NCI-H2171 (cell line): ENCODE measurements at regions not wholly inside any gene's neighbourhood (a gene's known extent, or its start where the extent isn't known, plus 50 kb on each side); places are given as distances from the start of the nearest gene placed in this dataset.
"Not testable (repeated sequence)": the region's sequence is repeated elsewhere in the genome, so short reads cannot be mapped to it uniquely, and the experiment has no call there.

ENCODE experiments used
- DNase-seq: peaks from one replicate; lab custom pipeline; 2025; lab: John Stamatoyannopoulos, UW

GRCh38 chr20:56689318-56689717 is 60.2 kb downstream of the TFAP2C start:
- DNase-seq = no peak

DNA sequence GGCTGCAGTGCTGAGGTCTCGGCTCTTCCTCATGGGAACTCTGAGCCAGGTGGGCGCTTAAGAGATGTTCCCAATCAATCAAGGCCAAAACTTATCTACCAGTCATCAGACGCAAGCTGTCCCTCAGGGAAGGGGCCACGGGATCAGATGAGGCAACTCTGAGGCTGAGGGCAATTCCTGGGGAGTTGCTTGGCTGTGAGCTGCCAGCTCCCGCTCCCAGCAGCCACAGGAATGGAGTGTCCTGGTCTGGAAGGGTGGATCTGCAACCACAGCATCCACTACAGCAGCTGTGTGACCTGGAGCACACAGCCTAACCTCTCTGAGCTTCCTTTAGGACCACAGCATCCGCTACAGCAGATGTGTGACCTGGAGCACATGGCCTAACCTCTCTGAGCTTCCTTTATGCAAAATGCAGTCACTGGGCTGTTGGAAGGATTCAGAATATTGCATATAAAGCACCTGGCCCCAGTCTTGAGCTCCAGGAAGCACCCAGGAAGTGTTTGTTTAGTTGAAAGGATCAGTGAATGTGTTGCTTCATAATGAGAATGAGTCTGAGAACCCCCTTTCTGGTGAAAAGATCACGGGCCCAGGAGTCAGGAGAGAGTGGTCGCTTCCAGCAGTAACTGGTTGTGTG is 60.9 kb downstream of the TFAP2C start:
- no peak for DNase-seq

DNA sequence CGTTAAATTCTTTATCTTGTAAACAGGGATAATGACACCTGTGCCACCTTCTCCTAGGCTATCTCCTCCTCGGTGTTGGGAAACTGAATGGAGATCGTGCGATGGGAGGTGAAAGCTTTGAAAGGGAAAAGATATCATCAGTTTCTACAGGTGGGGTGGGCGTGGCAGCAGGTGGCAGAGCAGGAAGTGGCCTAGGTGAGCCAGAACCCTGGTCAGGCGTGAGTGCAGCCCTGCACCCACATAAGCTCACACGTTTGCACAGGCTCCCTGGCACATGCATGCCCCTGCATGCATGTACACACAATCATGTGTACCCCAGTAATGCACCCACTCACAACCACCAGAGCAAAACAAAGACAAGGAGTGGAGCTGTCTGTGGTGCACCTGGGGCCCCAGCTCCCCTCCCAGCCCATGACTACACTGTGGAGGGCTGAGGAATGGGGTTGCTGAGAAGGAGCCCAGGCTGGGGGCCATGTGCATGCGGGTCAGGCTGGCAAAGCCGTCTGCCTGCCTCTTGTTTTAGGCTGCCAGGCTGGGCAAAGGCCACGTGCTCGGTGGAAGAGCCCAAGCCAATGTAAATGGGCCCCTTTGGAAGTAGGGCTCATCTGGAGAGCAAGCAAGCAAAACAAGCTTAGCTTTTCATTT is 61.5 kb downstream of the TFAP2C start:
- no peak for DNase-seq

GRCh38 chr20:56691325-56691998 is 62.4 kb downstream of the TFAP2C start:
- no peak for DNase-seq

DNA sequence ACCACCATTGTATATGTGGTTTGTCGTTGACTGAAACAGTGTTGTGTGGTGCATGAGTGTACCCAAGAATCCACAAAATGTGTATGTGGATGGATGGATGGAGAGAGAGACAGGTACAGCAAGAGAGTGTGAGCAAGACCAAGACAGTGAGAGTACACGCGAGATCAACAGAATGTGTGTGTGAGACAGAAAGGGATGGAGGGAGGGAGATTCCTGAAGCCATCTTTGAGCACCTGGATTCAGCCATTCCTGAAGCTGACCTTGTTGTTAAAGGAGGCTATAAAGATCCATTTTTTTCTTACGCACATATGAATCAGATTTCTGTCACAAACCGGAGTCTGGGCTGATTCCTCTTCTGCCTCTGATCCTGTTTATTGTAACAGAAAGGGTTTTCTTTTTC is 64.1 kb downstream of the TFAP2C start:
- DNase-seq = no peak

- no peak for DNase-seq
Observed at GRCh38 chr20:56697476-56697875, 68.4 kb downstream of the TFAP2C start.

GRCh38 chr20:56698297-56698696 is 69.2 kb downstream of the TFAP2C start:
- no peak for DNase-seq

- no peak for DNase-seq
Observed at GRCh38 chr20:56698749-56699148, 69.6 kb downstream of the TFAP2C start.

DNA sequence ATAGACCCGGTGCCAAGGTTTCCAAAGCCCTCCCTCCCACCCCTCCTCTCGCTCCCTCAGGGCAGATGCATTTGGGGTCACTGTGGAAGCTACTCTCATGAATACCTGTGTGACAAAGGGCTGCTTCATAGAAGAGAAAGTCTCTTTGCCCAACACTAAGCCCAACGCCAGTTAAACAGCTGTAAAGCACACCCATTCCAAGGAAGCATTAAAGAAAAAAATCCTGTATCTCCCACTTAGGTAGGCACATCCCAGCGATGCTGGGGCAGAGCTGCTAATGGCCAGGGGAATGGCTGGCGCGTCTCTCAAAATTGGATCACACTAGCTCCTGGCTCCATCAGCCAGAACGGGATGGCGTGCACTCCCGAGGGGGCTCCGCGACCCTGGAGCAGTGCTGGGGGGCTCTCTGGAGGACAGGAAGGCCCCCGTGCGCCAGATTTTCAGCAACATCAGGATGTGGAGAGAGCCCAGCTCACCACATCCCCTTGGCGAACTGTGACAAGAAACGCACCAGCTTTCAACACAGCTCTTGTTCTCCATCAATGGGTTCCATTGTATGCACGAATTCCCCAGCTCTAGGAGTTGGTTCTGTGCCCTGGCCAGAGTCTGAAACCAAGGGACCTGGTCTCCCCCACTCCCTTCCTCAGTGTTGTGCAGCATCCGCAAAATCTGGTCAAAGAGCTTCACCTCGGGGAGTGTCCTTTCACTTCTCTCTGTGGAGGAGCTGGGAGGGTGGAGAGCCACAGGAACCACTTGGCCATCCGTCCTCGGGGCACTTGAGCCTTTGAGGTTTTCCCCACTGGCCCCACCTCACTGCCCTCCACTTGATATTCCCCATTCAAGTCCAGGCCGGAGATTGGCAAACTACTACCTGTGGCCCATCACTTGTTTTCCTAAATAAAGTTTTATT is 74.1 kb downstream of the TFAP2C start:
- DNase-seq = no peak

- no peak for DNase-seq
Observed at GRCh38 chr20:56706867-56707360, 77.8 kb downstream of the TFAP2C start.

DNA sequence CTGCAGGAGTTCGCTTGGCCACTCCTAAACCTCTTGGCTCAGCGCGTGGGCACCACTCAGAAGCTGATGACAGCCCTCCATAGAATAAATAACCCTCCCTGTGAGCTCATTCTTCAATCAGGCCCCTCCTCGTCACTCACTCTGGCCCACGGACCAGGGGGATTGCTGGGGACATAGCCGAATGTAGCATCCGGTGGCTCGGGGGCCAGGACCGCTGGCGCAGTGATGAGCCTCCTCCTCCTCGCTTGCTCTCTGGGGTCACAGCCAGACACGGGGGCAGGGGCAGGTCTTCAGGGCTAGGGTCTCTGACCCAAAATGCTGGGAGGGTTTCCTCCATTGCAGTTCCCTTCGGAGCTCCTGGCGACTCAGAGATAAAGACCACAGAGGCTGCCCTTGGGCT is 79.9 kb downstream of the TFAP2C start:
- no peak for DNase-seq

GRCh38 chr20:56710125-56710524 is 81.0 kb downstream of the TFAP2C start:
- no peak for DNase-seq

DNA sequence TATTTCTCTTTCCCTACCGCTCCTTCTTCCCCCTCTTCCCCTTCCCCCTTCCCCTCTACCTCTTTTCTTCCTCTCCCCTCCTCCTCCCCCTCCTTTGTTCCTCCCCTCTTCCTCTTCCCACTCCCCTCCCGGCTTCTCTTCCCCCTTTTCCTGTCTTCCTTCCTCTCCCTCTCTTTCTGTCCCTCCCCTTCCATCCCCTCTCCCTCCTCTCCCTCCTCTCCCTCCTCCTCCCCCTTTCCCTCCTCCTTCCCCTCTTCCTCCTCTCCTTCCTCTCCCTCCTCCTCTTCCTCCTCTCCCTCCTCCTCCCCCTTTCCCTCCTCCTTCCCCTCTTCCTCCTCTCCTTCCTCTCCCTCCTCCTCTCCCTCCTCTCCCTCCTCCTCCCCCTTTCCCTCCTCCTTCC is 81.5 kb downstream of the TFAP2C start:
- DNase-seq = not testable (repeated sequence)

DNA sequence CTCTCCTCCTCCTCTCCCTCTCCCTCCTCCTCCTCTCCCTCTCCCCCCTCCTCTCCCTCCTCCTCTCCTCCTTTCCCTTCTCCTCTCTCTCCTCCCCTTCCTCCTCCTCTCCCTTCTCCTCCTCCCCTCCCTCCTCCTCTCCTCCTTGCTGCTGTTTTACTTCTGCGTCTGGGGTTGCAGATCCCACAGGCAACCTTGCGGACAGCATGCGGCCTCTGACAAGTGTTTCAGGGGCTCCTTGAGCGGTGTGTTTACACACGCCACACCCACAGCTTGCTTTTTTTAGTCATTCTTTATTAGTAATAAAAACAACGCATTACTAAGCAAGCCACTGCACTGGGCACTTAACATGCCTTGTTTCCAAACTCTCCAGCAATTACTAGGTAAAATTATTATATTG is 81.9 kb downstream of the TFAP2C start:
- DNase-seq = no peak

DNA sequence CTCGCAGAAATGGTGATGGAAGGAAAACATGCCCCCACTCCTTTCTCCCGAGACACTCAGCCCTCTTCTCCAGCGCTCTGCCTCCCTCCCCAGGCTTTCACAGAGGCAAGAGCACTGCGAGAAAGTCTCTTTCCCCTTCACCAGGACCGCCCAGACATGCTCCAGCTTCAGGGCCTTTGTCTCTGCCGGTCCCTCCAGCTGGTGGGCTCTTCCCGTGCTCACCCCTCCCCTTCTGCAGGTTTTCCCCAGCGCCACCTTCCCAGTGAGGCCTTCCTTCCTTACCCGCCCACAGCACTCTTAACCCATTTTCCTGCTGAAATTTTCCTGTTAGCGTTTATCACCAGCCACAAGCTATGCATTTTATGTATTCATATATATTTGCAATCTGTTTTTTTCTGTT is 86.2 kb downstream of the TFAP2C start:
- DNase-seq = no peak

DNA sequence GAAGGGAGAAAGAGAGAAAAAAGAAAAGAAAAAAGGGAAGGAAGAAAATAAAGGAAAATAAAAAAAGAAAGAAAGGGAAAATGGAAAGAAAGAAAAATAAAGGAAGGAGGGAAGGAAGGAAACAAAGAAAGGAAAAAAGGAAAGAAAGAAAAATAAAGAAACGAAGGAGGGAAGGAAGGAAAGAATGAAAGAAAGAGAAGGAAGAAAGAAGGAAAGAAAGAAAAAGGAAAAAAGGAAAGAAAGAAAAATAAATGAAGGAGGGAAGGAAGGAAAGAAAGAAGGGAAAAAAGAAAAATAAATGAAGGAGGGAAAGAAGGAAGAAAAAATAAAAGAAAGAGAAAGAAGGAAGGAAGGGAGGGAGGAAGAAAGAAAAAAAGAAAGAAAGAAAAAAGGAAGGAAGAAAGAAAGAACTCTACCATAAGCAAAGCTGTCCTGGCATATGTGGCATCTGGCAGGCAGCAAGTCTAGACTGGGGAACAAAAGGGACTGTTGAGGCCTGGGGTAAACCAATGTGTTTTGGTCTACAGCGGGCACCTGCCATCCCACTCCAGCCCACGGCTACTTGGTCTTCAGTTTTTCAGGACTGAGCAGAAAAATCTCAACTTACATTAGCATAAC is 86.9 kb downstream of the TFAP2C start:
- DNase-seq = no peak

GRCh38 chr20:56716806-56717205 is 87.7 kb downstream of the TFAP2C start:
- DNase-seq = no peak

DNA sequence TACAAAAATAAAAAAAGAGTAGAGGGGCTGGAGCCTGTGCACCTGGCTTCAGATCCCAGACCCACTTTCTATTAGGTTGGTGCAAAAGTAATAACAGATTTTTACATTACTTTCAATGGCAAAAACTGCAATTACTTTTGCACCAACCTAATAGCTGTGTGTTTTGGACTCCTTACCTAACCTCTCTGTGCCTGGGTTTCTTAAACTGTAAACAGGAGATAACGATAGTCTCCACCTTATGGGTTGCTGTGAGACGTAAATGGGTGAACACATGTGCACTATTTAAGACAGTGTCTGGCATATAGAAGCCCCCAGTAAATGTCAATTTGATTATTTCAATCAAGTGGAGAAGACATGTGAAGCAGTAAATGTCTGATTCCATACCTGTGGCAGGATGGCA is 89.7 kb downstream of the TFAP2C start:
- DNase-seq = no peak

DNA sequence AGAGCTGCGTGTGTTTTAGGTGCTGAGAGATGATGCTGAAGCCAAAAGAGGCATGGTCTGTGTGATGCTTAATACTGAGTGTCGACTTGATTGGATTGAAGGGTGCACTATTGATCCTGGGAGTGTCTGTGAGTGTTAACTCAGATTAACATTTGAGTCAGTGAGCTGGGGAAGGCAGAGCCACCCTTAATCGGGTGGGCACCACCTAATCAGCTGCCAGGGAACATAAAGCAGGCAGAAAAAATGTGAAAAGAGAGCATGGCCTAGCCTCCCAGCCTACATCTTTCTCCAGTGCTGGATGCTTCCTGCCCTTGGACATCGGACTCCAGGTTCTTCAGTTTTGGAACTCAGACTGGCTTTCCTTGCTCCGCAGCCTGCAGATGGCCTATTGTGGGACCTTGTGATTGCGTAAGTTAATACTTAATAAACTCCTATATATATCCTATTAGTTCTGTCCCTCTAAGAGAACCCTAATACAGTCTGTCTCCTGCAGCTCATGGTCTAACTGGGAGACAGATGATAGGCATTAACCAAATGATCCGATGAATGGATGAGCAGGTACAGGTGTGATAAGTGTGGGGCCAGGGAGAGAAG is 91.6 kb downstream of the TFAP2C start:
- DNase-seq = no peak

GRCh38 chr20:56722042-56722441 is 92.9 kb downstream of the TFAP2C start:
- DNase-seq = no peak

DNA sequence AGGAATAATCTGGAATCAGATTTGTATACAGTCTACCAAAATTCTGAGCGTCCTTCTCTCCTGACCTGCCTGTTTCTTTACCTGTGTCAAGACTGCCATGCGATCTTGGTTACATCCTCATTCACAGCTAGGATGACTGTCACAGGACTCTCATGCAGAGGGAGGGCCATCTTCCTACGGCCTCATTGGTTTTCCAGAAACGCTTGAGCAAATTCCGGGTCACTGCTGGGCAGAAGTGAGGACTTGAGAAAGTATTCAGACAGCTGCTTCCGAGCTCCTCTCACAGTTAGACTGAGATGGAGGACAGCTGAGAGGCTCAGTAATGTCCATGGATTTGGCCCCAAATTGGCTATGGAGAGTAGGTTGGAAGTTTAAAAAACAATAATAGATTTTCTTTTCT is 94.2 kb downstream of the TFAP2C start:
- no peak for DNase-seq
